ENCODE measurements at regions not wholly inside any gene's neighbourhood (a gene's known extent, or its start where the extent isn't known, plus 50 kb on each side); places are given as distances from the start of the nearest gene placed in this dataset.

DNA sequence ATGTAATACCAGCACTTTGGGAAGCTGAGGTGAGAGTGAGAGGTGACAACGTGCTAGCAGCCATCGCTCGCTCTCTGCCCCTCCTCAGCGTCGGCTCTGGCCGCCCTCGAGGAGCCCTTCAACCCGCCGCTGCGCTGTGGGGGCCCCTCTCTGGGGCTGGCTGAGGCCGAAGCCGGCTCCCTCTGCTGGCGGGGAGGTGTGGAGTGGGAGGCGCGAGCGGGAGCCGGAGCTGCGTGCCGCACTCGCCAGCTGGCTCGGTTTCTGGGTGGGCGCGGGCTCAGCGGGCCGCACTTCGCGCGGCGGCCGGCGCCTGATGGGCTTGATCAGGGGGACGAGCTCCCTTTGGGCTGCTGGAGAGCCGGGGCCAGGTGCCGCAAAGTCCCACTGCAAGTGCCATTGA, 98.9 kb upstream of the UBASH3B start:
- peak; percentile 75 for DNase-seq
- Histone ChIP-seq H3K9me3 (no peaks in the 10 kb centered on the region), H3K4me3 (peak overlapping the region in 1 of 8 donors; percentile 46), H3K36me3 (no peaks in the 10 kb centered on the region), H3K27ac (no peak overlapping the region), H3K27me3 (replicated peaks in 1 of 7) (peaks cover 0 to 40% (median 12%) of the 10 kb centered on the region in 7 donors), H3K4me1 (no peaks in the 10 kb centered on the region)
- intact Hi-C loops (cut with DNase I; ENCODE audit: low total_unique reads), result no loop called here
- WGBS, 5 donors, result 32 to 75% (median 50%) methylated on average over 26 to 34 of the region's 34 CpGs
- TF ChIP-seq POLR2A (IDR thresholded peaks at IDR 0.05) (no peak), POLR2AphosphoS5 (IDR thresholded peaks at IDR 0.05) (no peak)
- TF ChIP-seq, protein P1, sequence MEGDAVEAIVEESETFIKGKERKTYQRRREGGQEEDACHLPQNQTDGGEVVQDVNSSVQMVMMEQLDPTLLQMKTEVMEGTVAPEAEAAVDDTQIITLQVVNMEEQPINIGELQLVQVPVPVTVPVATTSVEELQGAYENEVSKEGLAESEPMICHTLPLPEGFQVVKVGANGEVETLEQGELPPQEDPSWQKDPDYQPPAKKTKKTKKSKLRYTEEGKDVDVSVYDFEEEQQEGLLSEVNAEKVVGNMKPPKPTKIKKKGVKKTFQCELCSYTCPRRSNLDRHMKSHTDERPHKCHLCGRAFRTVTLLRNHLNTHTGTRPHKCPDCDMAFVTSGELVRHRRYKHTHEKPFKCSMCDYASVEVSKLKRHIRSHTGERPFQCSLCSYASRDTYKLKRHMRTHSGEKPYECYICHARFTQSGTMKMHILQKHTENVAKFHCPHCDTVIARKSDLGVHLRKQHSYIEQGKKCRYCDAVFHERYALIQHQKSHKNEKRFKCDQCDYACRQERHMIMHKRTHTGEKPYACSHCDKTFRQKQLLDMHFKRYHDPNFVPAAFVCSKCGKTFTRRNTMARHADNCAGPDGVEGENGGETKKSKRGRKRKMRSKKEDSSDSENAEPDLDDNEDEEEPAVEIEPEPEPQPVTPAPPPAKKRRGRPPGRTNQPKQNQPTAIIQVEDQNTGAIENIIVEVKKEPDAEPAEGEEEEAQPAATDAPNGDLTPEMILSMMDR (IDR thresholded peaks at IDR 0.05 in 8 of 11, conservative IDR thresholded peaks at IDR 0.05 in 3 of 11), result no peak

DNA sequence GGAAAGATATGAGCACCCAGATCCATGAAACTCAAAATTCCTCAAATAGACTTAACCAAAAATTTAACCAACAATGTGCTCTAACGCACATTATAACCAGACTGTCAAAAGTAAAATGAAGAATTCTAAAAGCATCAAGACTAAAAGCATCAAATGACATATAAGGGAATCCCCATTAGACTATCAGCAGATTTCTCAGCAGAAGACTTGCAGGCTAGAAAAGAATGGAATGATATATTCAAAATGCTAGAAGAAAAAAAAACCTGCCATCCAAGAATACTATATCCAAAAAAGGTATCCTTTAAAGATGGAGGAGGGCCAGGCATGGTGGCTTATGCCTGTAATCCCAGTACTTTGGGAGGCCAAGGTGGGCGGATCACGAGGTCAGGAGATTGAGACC, 117.5 kb upstream of the UBASH3B start:
- H3K36me3 ChIP-seq, result no peaks in the 10 kb centered on the region
- no peaks in the 10 kb centered on the region for H3K4me1 ChIP-seq
- no peak overlapping the region for H3K27ac ChIP-seq
- intact Hi-C loops (cut with DNase I; ENCODE audit: low total_unique reads), result no loop called here
- no peak for DNase-seq
- peaks cover 11 to 84% (median 65%) of the 10 kb centered on the region in 8 donors for H3K9me3 ChIP-seq
- 88 to 98% (median 95%) methylated on average over 3 of the region's 3 CpGs for WGBS, 5 donors
- no peaks in the 10 kb centered on the region for H3K27me3 ChIP-seq (replicated peaks in 1 of 7)
- TF ChIP-seq POLR2A (IDR thresholded peaks at IDR 0.05) (no peak), POLR2AphosphoS5 (IDR thresholded peaks at IDR 0.05) (no peak)
- TF ChIP-seq, protein P1 (IDR thresholded peaks at IDR 0.05 in 8 of 11, conservative IDR thresholded peaks at IDR 0.05 in 3 of 11), result no peak
- H3K4me3 ChIP-seq, result no peak overlapping the region

DNA sequence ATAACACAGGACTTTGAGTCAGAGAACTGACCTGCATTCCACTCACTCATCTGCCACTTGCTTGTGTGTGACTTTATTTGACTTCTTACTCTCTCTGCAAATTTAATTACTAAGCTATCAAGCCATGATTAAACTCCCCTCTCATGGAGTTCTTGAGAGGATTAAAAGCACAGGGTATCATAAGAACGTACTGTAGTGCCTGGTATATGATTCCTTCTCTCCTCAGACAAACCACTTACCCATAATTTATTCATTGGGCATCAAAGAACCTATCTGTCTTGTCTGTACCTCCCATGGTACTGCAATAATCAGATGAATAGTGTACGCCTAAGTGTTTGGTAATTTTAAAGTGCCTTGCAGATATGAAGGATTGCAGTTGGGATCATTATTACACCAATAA, 130.6 kb upstream of the UBASH3B start:
- WGBS, 5 donors, result 76 to 86% (median 79%) methylated on average over 2 of the region's 2 CpGs
- H3K9me3 ChIP-seq, result no peaks in the 10 kb centered on the region
- intact Hi-C loops (cut with DNase I; ENCODE audit: low total_unique reads), result no loop called here
- DNase-seq, result no peak
- H3K4me1 ChIP-seq, result peaks cover 0 to 12% (median 3%) of the 10 kb centered on the region in 6 donors
- H3K27me3 ChIP-seq (replicated peaks in 1 of 7), result peaks cover 0 to 9% (median 0%) of the 10 kb centered on the region in 7 donors
- H3K36me3 ChIP-seq, result no peaks in the 10 kb centered on the region
- H3K27ac ChIP-seq, result peak overlapping the region in 1 of 8 donors; percentile 69
- TF ChIP-seq, protein P1 (IDR thresholded peaks at IDR 0.05 in 8 of 11, conservative IDR thresholded peaks at IDR 0.05 in 3 of 11), result no peak
- TF ChIP-seq POLR2AphosphoS5 (IDR thresholded peaks at IDR 0.05) (no peak), POLR2A (IDR thresholded peaks at IDR 0.05) (no peak)
- no peak overlapping the region for H3K4me3 ChIP-seq

DNA sequence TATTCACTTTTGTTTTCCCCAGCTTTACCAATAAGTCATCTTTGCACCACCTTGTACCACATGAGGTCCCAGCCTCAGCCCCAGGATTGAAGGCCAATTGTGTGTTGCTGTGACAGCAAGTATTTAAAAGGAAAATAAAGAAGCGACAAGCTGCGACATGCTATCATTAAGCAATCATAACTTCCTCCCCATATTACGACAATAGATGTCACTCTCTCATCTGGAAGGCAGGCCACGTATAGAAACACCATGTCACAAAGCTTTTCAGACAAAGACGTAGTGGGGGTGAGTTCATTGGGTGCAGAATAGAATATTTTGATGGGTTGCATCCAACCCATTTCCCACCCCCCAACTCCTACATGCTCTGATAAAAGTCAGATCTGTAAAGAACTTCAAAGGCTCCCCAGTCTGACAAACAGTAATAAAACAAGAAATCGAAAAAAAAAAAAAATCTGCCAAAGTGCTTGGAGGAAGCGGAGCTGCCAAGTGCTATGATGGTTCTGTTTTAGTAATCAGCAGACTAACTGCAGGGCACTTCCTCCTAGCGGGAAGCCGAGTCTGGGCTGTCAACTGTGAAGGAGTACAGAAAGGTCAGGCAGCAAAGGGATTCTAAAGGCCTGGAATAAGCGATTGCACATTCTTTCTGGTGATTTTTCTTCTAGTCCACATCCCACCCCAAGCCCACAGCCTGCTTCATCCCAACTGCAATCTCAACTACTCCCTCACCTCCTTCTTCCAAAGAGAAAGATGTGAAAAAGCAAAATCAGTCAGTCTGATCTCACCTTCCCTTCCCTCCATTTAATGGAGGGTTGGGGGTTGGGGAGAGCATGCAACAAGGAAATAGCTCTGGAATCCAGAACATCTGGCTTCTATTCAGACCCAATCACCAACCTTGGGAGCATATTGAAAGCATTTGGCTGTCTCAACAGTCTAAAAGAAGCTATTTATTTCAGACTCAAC, 131.4 kb upstream of the UBASH3B start:
- intact Hi-C loops (cut with DNase I; ENCODE audit: low total_unique reads), result no loop called here
- Histone ChIP-seq H3K4me1 (peaks cover 0 to 12% (median 3%) of the 10 kb centered on the region in 6 donors), H3K9me3 (no peaks in the 10 kb centered on the region), H3K4me3 (no peak overlapping the region), H3K27me3 (replicated peaks in 1 of 7) (peaks cover 0 to 10% (median 0%) of the 10 kb centered on the region in 7 donors), H3K27ac (peak overlapping the region in 3 of 8 donors; percentile 22 to 69 (median 37)), H3K36me3 (no peaks in the 10 kb centered on the region)
- DNase-seq, result no peak
- 20 to 38% (median 29%) methylated on average over 10 of the region's 10 CpGs for WGBS, 5 donors
- TF ChIP-seq, protein P1 (IDR thresholded peaks at IDR 0.05 in 8 of 11, conservative IDR thresholded peaks at IDR 0.05 in 3 of 11), result no peak
- TF ChIP-seq POLR2A (IDR thresholded peaks at IDR 0.05) (no peak), POLR2AphosphoS5 (IDR thresholded peaks at IDR 0.05) (no peak)
